Right lobe of liver (tissue), 4 donors: ENCODE measurements at regions not wholly inside any gene's neighbourhood (a gene's known extent, or its start where the extent isn't known, plus 50 kb on each side); places are given as distances from the start of the nearest gene placed in this dataset.

Experiments used
- CTCF ChIP-seq, 4 donors: fragments of 200-600 bp in 3 of 4; fragments of 450-650 bp in 1 of 4; IDR thresholded peaks; one replicate each; pipeline versions ENCODE4 v1.5.1 to v1.8.0; 2016 to 2022; ENCODE audit warnings: antibody characterized with exemption in 4 of 4, mild to moderate bottlenecking in 2 of 4
- POLR2A ChIP-seq: fragments of 450-650 bp; IDR thresholded peaks from one replicate; pipeline ENCODE4 v1.6.1; 2017; ENCODE audit warnings: antibody characterized with exemption, mild to moderate bottlenecking
- donor health status: DM: no; HTN: no; CAD: no.
- donor health status: DM: no; HTN: no; CAD: no.
- donor health status: DM: no; HTN: yes; CAD: no.

- TF ChIP-seq CTCF (IDR thresholded peaks at IDR 0.05): no peak
- no peak for TF ChIP-seq POLR2A
Observed at GRCh38 chr2:193556766-193557470, 1362.2 kb upstream of the TMEFF2 start.
